CD14-positive monocyte (primary cell): ENCODE measurements at regions not wholly inside any gene's neighbourhood (a gene's known extent, or its start where the extent isn't known, plus 50 kb on each side); places are given as distances from the start of the nearest gene placed in this dataset.

Source experiments
- DNase-seq, 3 donors: peaks; one replicate each; pipeline ENCODE4 v3.0.0-alpha.2; 2011 to 2022
- H2AFZ ChIP-seq: 2 replicates; pipeline ENCODE4 v1.6.0; 2012; ENCODE audit warnings: mild to moderate bottlenecking, low read depth, low read length, inconsistent platforms; ENCODE audit not compliant: insufficient read depth, poor library complexity, severe bottlenecking
- H3K27ac ChIP-seq, 2 donors: 1 replicate in 1 of 2; 2 replicates in 1 of 2; pipeline ENCODE4 v1.5.1; 2012 to 2013; ENCODE audit warnings: low read length in 2 of 2, control low read depth in 1 of 2, inconsistent platforms in 1 of 2, low read depth in 1 of 2, mild to moderate bottlenecking in 1 of 2
- H3K27me3 ChIP-seq, 2 donors: one replicate each; pipeline versions ENCODE4 v1.6.0 to v1.6.1; 2011 to 2013; ENCODE audit warnings: low read length in 2 of 2; ENCODE audit not compliant: control insufficient read depth in 2 of 2, insufficient read depth in 2 of 2
- H3K36me3 ChIP-seq, 2 donors: replicated peaks in 1 of 2; 1 replicate in 1 of 2; 2 replicates in 1 of 2; pipeline versions ENCODE4 v1.5.1 to v1.6.1; 2012 to 2013; ENCODE audit warnings: low read length in 2 of 2, control low read depth in 1 of 2, inconsistent platforms in 1 of 2, mild to moderate bottlenecking in 1 of 2; ENCODE audit not compliant: insufficient read depth in 2 of 2, control insufficient read depth in 1 of 2
- H3K4me1 ChIP-seq, 2 donors: 1 replicate in 1 of 2; 2 replicates in 1 of 2; pipeline versions ENCODE4 v1.5.1 to v1.6.1; 2012 to 2013; ENCODE audit warnings: low read length in 2 of 2, control low read depth in 1 of 2, inconsistent platforms in 1 of 2, mild to moderate bottlenecking in 1 of 2, moderate library complexity in 1 of 2; ENCODE audit not compliant: insufficient read depth in 2 of 2, control insufficient read depth in 1 of 2
- H3K4me2 ChIP-seq: replicated peaks from 2 replicates; pipeline ENCODE3; 2012; ENCODE audit warnings: low read length, moderate library complexity, mild to moderate bottlenecking; ENCODE audit not compliant: poor library complexity, severe bottlenecking; ENCODE audit errors: extremely low read depth
- H3K4me3 ChIP-seq, 3 experiments: fragments of 200-600 bp in 1 of 3; sonication (generic) in 1 of 3; replicated peaks in 1 of 3; 1 replicate in 2 of 3; 2 replicates in 1 of 3; pipeline ENCODE4 v1.5.1; 2011 to 2013; ENCODE audit warnings: low read length in 3 of 3, mild to moderate bottlenecking in 3 of 3, control low read depth in 2 of 3, low read depth in 2 of 3, inconsistent platforms in 1 of 3, moderate library complexity in 1 of 3
- H3K79me2 ChIP-seq: 2 replicates; pipeline ENCODE4 v1.6.0; 2012; ENCODE audit warnings: mild to moderate bottlenecking, control low read depth, inconsistent platforms, low read length, moderate library complexity; ENCODE audit not compliant: insufficient read depth
- H3K9ac ChIP-seq: 2 replicates; pipeline ENCODE4 v1.6.0; 2017; ENCODE audit warnings: low read length, mild to moderate bottlenecking; ENCODE audit not compliant: insufficient read depth, poor library complexity, severe bottlenecking
- H3K9me3 ChIP-seq, 2 donors: replicated peaks in 1 of 2; 1 replicate in 1 of 2; 2 replicates in 1 of 2; pipeline versions ENCODE4 v1.5.1 to v1.6.1; 2012 to 2013; ENCODE audit warnings: low read length in 2 of 2, control low read depth in 1 of 2; ENCODE audit not compliant: control insufficient read depth in 1 of 2, insufficient read depth in 1 of 2
- H4K20me1 ChIP-seq: 2 replicates; pipeline ENCODE4 v1.6.0; 2012; ENCODE audit warnings: mild to moderate bottlenecking, low read length, control low read depth, moderate library complexity; ENCODE audit not compliant: insufficient read depth
- H3K27ac Mint-ChIP-seq, 7 donors: one replicate each; pipeline ENCODE4 v1.8.0; 2020; ENCODE audit warnings: mild to moderate bottlenecking in 7 of 7, mixed read lengths in 7 of 7, moderate library complexity in 6 of 7, inconsistent platforms in 2 of 7
- H3K27me3 Mint-ChIP-seq, 3 donors: one replicate each; pipeline ENCODE4 v1.8.0; 2021 to 2022; ENCODE audit warnings: low read depth in 3 of 3, mild to moderate bottlenecking in 3 of 3, mixed read lengths in 3 of 3, moderate library complexity in 3 of 3, inconsistent platforms in 1 of 3
- H3K36me3 Mint-ChIP-seq, 2 donors: one replicate each; pipeline ENCODE4 v1.8.0; 2020; ENCODE audit warnings: mixed read lengths in 2 of 2, inconsistent platforms in 1 of 2, mild to moderate bottlenecking in 1 of 2
- H3K4me1 Mint-ChIP-seq: one replicate; pipeline ENCODE4 v1.8.0; 2020; ENCODE audit warnings: mild to moderate bottlenecking, mixed read lengths
- H3K4me3 Mint-ChIP-seq, 2 donors: one replicate each; pipeline ENCODE4 v1.8.0; 2020; ENCODE audit warnings: mild to moderate bottlenecking in 2 of 2, mixed read lengths in 2 of 2, moderate library complexity in 1 of 2
- H3K9me3 Mint-ChIP-seq, 7 donors: one replicate each; pipeline ENCODE4 v1.8.0; 2020 to 2022; ENCODE audit warnings: mixed read lengths in 7 of 7, mild to moderate bottlenecking in 6 of 7, moderate library complexity in 6 of 7, inconsistent platforms in 2 of 7
- WGBS: methylation state at CpG from one replicate; pipeline ENCODE4 v1.1.5; 2013; ENCODE audit warnings: missing lambda C conversion rate; ENCODE audit not compliant: insufficient coverage; 5-methylcytosine and 5-hydroxymethylcytosine counted together
- intact Hi-C, 2 donors: fragments of 100-400 bp; cut with micrococcal nuclease; formaldehyde crosslinking; loops; one replicate each; pipeline versions ENCODE4 v1.15.0 to v1.15.1; 2023
- TF ChIP-seq, protein P1 (sequence below): fragments of 200-600 bp; IDR thresholded peaks from one replicate; pipeline ENCODE4 v1.8.0; 2022; ENCODE audit warnings: antibody characterized with exemption, mild to moderate bottlenecking

DNA sequence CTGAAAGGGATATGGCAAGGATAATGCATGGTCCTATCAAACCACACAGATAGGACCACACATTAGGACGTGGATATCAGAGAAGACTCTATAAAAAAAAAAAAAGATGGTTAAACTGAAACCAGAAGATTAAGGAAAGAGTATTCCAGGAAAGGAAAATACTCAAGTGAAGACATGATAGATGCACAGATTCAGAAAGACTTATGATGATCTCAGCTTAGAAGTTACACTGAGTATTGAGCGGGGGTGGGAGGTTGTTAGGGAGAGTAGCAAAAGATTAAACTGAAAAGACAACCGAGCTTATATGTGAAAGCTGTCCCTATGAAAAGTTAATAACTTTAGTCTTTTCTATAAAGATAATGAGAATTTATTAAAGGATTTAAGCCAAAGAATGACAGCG lies 211.0 kb upstream of the EMCN start:
- intact Hi-C loops: no loop called here
- H3K27ac ChIP-seq: no peak overlapping the region
- DNase-seq: no peak
- H4K20me1 ChIP-seq: no peaks in the 10 kb centered on the region
- H3K4me3 ChIP-seq: no peak overlapping the region
- H3K4me1 Mint-ChIP-seq: no peaks in the 10 kb centered on the region
- H3K27me3 Mint-ChIP-seq: peaks cover 0 to 5% (median 0%) of the 10 kb centered on the region in 3 donors
- H3K27ac Mint-ChIP-seq: no peak overlapping the region
- H3K79me2 ChIP-seq: no peaks in the 10 kb centered on the region
- no peak overlapping the region for H3K4me2 ChIP-seq
- no CpG with 5 or more reads among the region's 4 CpGs for WGBS
- H3K27me3 ChIP-seq: no peaks in the 10 kb centered on the region
- peaks cover 0 to under 1% of the 10 kb centered on the region in 2 donors for H3K9me3 ChIP-seq
- TF ChIP-seq, protein P1, sequence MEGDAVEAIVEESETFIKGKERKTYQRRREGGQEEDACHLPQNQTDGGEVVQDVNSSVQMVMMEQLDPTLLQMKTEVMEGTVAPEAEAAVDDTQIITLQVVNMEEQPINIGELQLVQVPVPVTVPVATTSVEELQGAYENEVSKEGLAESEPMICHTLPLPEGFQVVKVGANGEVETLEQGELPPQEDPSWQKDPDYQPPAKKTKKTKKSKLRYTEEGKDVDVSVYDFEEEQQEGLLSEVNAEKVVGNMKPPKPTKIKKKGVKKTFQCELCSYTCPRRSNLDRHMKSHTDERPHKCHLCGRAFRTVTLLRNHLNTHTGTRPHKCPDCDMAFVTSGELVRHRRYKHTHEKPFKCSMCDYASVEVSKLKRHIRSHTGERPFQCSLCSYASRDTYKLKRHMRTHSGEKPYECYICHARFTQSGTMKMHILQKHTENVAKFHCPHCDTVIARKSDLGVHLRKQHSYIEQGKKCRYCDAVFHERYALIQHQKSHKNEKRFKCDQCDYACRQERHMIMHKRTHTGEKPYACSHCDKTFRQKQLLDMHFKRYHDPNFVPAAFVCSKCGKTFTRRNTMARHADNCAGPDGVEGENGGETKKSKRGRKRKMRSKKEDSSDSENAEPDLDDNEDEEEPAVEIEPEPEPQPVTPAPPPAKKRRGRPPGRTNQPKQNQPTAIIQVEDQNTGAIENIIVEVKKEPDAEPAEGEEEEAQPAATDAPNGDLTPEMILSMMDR: no peak
- H3K36me3 ChIP-seq: no peaks in the 10 kb centered on the region
- H3K9me3 Mint-ChIP-seq: peaks cover 0 to 8% (median 4%) of the 10 kb centered on the region in 7 donors
- no peak overlapping the region for H2AFZ ChIP-seq
- H3K4me3 Mint-ChIP-seq: no peak overlapping the region
- no peak overlapping the region for H3K9ac ChIP-seq
- no peaks in the 10 kb centered on the region for H3K36me3 Mint-ChIP-seq
- no peaks in the 10 kb centered on the region for H3K4me1 ChIP-seq

DNA sequence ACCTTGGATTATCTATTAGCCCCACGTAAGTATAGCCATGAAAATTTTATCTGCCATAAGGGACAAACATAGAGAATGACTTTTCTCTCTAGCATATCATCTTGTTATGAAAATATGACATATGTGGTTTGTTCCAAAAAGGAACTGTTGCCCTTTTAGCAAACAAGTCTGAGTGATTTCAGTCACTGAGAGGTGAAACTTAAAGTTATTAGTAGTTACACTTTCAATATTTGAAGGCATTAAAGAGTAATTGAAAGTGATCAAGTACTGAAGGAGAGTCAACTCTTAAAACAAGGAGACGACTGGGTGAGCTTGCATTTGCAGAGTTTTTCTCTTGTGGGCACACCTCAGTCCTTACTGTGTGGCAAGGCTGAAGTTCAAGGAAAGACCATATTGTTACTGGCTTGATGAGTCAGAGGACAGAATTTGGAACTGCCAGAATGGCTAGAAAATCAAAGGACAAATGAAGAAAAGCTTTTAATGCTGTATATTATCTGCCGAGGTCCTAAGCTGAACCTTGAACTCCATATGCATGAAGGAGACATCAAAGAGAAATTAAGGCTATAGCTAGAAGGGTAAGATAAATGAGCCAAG lies 205.1 kb upstream of the EMCN start:
- Mint-ChIP-seq H3K4me3 (no peak overlapping the region), H3K4me1 (no peaks in the 10 kb centered on the region), H3K36me3 (no peaks in the 10 kb centered on the region), H3K9me3 (peaks cover 3 to 10% (median 7%) of the 10 kb centered on the region in 7 donors), H3K27me3 (peaks cover 0 to 2% (median 0%) of the 10 kb centered on the region in 3 donors), H3K27ac (no peak overlapping the region)
- H3K27me3 ChIP-seq: no peaks in the 10 kb centered on the region
- no peak overlapping the region for H2AFZ ChIP-seq
- H3K79me2 ChIP-seq: no peaks in the 10 kb centered on the region
- no peak overlapping the region for H3K4me2 ChIP-seq
- no peaks in the 10 kb centered on the region for H4K20me1 ChIP-seq
- H3K36me3 ChIP-seq: no peaks in the 10 kb centered on the region
- H3K4me3 ChIP-seq: no peak overlapping the region
- no peak for DNase-seq
- WGBS: 95% methylated on average over 2 of the region's 3 CpGs
- H3K9me3 ChIP-seq: peaks cover 0 to 4% of the 10 kb centered on the region in 2 donors
- H3K9ac ChIP-seq: no peak overlapping the region
- no peak overlapping the region for H3K27ac ChIP-seq
- H3K4me1 ChIP-seq: no peaks in the 10 kb centered on the region
- intact Hi-C loops: no loop called here
- TF ChIP-seq, protein P1: no peak
